Vagina (tissue), 2 donors: ENCODE measurements at regions not wholly inside any gene's neighbourhood (a gene's known extent, or its start where the extent isn't known, plus 50 kb on each side); places are given as distances from the start of the nearest gene placed in this dataset.

ENCODE experiments used
- POLR2A ChIP-seq, 2 donors: fragments of 450-650 bp; IDR thresholded peaks; one replicate each; pipeline ENCODE4 v1.6.1; 2017; ENCODE audit warnings: antibody characterized with exemption in 2 of 2, mild to moderate bottlenecking in 2 of 2, moderate library complexity in 2 of 2
- TF ChIP-seq, protein P1 (sequence below), 3 experiments: fragments of 450-650 bp in 2 of 3; fragments of 200-600 bp in 1 of 3; sonication (generic) in 1 of 3; IDR thresholded peaks; one replicate each; pipeline ENCODE4 v1.5.1; 2017 to 2019; ENCODE audit warnings: antibody characterized with exemption in 3 of 3, mild to moderate bottlenecking in 2 of 3, moderate library complexity in 2 of 3

- TF ChIP-seq, protein P1, sequence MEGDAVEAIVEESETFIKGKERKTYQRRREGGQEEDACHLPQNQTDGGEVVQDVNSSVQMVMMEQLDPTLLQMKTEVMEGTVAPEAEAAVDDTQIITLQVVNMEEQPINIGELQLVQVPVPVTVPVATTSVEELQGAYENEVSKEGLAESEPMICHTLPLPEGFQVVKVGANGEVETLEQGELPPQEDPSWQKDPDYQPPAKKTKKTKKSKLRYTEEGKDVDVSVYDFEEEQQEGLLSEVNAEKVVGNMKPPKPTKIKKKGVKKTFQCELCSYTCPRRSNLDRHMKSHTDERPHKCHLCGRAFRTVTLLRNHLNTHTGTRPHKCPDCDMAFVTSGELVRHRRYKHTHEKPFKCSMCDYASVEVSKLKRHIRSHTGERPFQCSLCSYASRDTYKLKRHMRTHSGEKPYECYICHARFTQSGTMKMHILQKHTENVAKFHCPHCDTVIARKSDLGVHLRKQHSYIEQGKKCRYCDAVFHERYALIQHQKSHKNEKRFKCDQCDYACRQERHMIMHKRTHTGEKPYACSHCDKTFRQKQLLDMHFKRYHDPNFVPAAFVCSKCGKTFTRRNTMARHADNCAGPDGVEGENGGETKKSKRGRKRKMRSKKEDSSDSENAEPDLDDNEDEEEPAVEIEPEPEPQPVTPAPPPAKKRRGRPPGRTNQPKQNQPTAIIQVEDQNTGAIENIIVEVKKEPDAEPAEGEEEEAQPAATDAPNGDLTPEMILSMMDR (IDR thresholded peaks at IDR 0.05) = no peak
- no peak for TF ChIP-seq POLR2A (IDR thresholded peaks at IDR 0.05)
These were observed 126.8 kb upstream of the TMEM170B start for GRCh38 chr6:11410539-11411307.
